ENCODE measurements at regions not wholly inside any gene's neighbourhood (a gene's known extent, or its start where the extent isn't known, plus 50 kb on each side); places are given as distances from the start of the nearest gene placed in this dataset.

DNA sequence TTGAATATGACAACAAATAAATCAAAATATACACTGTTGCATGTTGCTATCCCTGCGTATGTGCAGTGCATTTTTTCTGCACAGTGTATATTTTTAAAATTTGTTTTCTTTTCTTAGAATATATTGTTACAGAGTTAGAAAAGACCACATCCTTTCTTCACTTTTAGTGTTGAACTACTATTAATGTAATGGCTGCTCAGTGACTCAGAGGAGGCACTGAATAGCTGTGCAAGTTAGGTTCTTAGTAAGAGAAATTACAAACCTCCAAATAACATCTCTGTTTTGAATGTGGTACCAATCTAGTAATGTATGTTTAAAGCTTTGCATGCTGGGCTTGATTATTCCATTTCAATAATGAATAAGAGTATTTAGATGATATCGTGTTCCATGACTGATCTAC is 208.9 kb upstream of the PRR16 start:
- TF ChIP-seq, protein P1, sequence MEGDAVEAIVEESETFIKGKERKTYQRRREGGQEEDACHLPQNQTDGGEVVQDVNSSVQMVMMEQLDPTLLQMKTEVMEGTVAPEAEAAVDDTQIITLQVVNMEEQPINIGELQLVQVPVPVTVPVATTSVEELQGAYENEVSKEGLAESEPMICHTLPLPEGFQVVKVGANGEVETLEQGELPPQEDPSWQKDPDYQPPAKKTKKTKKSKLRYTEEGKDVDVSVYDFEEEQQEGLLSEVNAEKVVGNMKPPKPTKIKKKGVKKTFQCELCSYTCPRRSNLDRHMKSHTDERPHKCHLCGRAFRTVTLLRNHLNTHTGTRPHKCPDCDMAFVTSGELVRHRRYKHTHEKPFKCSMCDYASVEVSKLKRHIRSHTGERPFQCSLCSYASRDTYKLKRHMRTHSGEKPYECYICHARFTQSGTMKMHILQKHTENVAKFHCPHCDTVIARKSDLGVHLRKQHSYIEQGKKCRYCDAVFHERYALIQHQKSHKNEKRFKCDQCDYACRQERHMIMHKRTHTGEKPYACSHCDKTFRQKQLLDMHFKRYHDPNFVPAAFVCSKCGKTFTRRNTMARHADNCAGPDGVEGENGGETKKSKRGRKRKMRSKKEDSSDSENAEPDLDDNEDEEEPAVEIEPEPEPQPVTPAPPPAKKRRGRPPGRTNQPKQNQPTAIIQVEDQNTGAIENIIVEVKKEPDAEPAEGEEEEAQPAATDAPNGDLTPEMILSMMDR (IDR thresholded peaks at IDR 0.05), result no peak
- TF ChIP-seq EP300 (IDR thresholded peaks at IDR 0.05) (no peak), POLR2A (IDR thresholded peaks at IDR 0.05) (no peak)

All from tibial nerve (tissue), 4 donors.